Right atrium auricular region (tissue), 2 donors: ENCODE measurements at regions not wholly inside any gene's neighbourhood (a gene's known extent, or its start where the extent isn't known, plus 50 kb on each side); places are given as distances from the start of the nearest gene placed in this dataset.

ENCODE experiments used
- DNase-seq: peaks from one replicate; pipeline ENCODE4 v3.0.0-alpha.2; 2019; ENCODE audit warnings: low spot score
- H3K27ac ChIP-seq, 2 donors: fragments of 200-600 bp; sonication (generic); 1 replicate in 1 of 2; 2 replicates in 1 of 2; pipeline ENCODE4 v1.5.1; 2016 to 2019
- H3K27me3 ChIP-seq, 2 donors: fragments of 200-600 bp; sonication (generic); one replicate each; pipeline versions ENCODE4 v1.5.1 to v1.6.0; 2017 to 2019
- H3K36me3 ChIP-seq: fragments of 200-600 bp; sonication (generic); one replicate; pipeline ENCODE4 v1.5.1; 2016
- H3K4me1 ChIP-seq, 2 donors: fragments of 200-600 bp; sonication (generic); one replicate each; pipeline versions ENCODE4 v1.5.1 to v1.6.0; 2017 to 2019
- H3K4me3 ChIP-seq, 2 donors: fragments of 200-600 bp; sonication (generic); 1 replicate in 1 of 2; 2 replicates in 1 of 2; pipeline ENCODE4 v1.5.1; 2017 to 2019; ENCODE audit warnings: mild to moderate bottlenecking in 1 of 2, moderate library complexity in 1 of 2
- H3K9me3 ChIP-seq, 2 donors: fragments of 200-600 bp; sonication (generic); one replicate each; pipeline ENCODE4 v1.5.1; 2019
- TF ChIP-seq, protein P1 (sequence below), 2 donors: fragments of 200-600 bp; sonication (generic); IDR thresholded peaks; one replicate each; pipeline ENCODE4 v1.5.1; 2019; ENCODE audit warnings: antibody characterized with exemption in 2 of 2

DNA sequence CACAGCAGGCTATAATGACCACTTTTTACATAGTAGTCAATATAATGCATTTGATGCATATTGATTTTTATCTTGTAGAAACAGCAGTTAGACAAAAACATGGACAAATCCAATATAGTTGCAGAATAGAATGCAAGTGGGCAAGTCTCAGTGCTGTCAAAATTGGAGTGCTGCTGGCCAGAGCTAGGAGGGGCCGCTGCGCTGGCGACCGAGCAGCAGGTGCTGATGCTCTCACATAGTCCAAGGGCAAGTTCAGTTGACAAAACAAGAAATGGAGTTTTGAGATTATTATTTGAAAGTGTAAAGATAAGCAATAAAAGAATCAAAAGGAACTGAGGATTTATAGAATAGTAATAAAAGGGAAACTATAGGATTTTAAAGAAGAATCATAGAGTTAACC, 60.6 kb upstream of the CDK20 start:
- H3K9me3 ChIP-seq: peaks cover 7 to 18% of the 10 kb centered on the region in 2 donors
- no peaks in the 10 kb centered on the region for H3K27me3 ChIP-seq
- H3K27ac ChIP-seq: no peak overlapping the region
- H3K36me3 ChIP-seq: no peaks in the 10 kb centered on the region
- TF ChIP-seq, protein P1, sequence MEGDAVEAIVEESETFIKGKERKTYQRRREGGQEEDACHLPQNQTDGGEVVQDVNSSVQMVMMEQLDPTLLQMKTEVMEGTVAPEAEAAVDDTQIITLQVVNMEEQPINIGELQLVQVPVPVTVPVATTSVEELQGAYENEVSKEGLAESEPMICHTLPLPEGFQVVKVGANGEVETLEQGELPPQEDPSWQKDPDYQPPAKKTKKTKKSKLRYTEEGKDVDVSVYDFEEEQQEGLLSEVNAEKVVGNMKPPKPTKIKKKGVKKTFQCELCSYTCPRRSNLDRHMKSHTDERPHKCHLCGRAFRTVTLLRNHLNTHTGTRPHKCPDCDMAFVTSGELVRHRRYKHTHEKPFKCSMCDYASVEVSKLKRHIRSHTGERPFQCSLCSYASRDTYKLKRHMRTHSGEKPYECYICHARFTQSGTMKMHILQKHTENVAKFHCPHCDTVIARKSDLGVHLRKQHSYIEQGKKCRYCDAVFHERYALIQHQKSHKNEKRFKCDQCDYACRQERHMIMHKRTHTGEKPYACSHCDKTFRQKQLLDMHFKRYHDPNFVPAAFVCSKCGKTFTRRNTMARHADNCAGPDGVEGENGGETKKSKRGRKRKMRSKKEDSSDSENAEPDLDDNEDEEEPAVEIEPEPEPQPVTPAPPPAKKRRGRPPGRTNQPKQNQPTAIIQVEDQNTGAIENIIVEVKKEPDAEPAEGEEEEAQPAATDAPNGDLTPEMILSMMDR (IDR thresholded peaks at IDR 0.05): no peak
- no peaks in the 10 kb centered on the region for H3K4me1 ChIP-seq
- no peak overlapping the region for H3K4me3 ChIP-seq
- no peak for DNase-seq

DNA sequence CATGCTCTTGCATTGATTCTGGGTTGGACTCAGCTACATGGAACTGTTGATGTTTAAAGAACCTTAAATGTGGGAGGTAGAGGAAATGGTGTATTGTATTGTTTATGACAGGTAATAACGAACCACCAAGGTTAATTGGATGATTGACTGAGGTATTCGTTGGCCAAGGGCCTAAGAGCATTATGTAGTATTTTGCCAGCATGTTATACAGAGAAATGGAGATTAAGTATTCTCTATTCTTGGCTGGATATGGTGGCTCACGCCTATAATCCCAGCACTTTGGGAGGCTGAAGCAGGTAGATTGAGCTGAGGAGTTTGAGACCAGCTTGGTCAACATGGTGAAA, 59.0 kb upstream of the CDK20 start:
- TF ChIP-seq, protein P1 (IDR thresholded peaks at IDR 0.05): no peak
- Histone ChIP-seq H3K9me3 (peaks cover 7 to 18% of the 10 kb centered on the region in 2 donors), H3K4me1 (no peaks in the 10 kb centered on the region), H3K27ac (no peak overlapping the region), H3K4me3 (no peak overlapping the region), H3K27me3 (no peaks in the 10 kb centered on the region), H3K36me3 (no peaks in the 10 kb centered on the region)
- no peak for DNase-seq

DNA sequence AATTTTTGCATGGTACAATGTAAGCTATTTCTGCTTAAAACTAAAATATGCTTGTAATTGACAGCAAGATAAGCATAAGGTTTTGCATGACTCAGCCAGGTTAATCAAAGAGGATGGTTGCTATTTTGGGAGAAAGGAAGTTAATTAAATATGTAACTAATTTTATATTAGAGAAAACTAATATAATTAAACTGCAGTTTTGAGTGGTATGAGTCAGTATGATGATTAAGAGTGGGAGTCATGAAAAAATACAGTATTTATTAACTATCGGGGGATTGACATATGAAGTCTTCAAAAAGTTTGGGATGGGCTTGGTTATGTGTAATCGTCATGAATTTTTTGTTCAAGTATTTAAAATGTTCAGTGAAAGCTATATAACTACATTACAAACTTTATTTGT, 54.0 kb upstream of the CDK20 start:
- Histone ChIP-seq H3K4me3 (no peak overlapping the region), H3K36me3 (no peaks in the 10 kb centered on the region), H3K9me3 (no peaks in the 10 kb centered on the region), H3K4me1 (no peaks in the 10 kb centered on the region), H3K27ac (no peak overlapping the region), H3K27me3 (no peaks in the 10 kb centered on the region)
- no peak for DNase-seq
- TF ChIP-seq, protein P1 (IDR thresholded peaks at IDR 0.05): no peak

DNA sequence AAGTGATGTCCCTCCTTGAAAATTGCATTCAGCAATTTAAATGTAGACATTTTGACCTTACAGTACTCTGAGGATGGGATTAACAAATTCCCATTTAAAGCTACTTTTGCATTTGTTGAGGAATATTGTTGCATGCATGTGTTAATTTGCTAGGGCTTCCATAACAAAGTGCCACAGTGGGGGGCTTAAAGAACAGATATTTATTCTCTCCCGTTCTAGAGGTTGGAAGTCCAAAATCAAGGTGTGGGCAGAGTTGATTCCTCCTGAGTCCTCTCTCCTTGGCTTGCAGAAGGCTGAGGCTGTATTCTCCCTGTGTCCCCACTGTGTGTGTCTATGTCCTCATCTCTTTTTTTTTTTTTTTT, 51.8 kb upstream of the CDK20 start:
- no peak overlapping the region for H3K4me3 ChIP-seq
- H3K36me3 ChIP-seq: no peaks in the 10 kb centered on the region
- TF ChIP-seq, protein P1 (IDR thresholded peaks at IDR 0.05): no peak
- H3K27ac ChIP-seq: no peak overlapping the region
- no peaks in the 10 kb centered on the region for H3K4me1 ChIP-seq
- no peaks in the 10 kb centered on the region for H3K9me3 ChIP-seq
- DNase-seq: no peak
- H3K27me3 ChIP-seq: no peaks in the 10 kb centered on the region

DNA sequence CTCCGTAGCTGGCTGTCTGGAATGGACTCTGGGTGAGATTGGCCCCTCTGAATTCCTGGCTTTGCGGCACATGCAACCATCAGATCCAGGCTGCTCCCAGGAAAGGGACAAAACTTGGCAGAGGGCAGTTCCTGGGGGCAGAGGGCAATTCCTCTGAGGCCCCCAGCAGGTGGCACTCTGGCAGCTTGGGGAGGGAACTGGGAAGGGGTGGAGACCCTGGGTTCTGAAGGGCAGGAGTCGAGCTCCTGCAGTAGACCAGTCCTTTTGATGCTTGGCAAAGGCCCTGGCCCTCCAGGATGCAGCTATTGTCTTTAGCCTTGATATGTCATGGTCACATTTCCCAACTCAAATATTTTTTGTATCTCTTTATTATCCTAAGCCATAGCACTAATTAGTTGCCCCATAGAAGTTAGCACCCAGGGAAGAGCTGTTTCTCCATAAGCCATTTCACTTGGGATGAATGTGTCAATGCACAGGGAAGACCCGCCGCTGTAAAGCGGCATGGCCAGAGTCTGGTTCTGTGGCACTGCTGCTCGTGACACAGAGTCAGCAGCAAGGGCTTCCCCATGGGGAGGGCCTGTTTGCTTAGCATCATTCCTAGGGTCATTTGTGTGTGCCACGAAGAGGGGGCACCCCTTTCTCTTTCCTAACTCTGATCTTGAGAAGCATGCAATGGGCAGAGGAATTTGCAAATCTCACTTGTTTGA, 51.2 kb upstream of the CDK20 start:
- H3K4me3 ChIP-seq: no peak overlapping the region
- no peaks in the 10 kb centered on the region for H3K9me3 ChIP-seq

More for the DNA sequence above, 51.2 kb upstream of the CDK20 start:
- Histone ChIP-seq H3K4me1 (no peaks in the 10 kb centered on the region), H3K27ac (no peak overlapping the region), H3K36me3 (no peaks in the 10 kb centered on the region), H3K27me3 (no peaks in the 10 kb centered on the region)
- DNase-seq: no peak
- TF ChIP-seq, protein P1 (IDR thresholded peaks at IDR 0.05): no peak
